ENCODE measurements at regions not wholly inside any gene's neighbourhood (a gene's known extent, or its start where the extent isn't known, plus 50 kb on each side); places are given as distances from the start of the nearest gene placed in this dataset.

DNA sequence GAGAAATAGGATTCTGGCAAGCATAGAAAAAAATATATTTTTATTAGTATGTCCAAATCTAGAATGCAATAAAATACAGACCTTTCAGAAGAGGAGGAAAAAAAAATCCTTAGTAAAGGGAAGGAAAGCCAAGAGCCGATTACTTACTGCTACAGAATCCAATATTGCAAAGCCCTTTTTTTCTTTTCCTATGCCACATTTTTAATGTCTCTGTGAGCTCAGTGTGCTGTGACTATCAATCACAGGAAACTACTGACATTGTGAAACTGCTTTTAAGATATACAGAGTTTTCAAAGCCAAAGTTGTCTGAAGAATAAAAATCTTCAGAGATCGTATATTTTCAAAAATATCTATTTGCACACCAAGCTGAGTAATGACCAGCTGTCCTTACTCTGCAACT, 120.4 kb downstream of the CHD9NB start:
- ChIA-PET POLR2A (no interaction called here), CTCF (interaction anchor here (1.4 kb wide), 1 partner anchor 20 kb away, joined by 6 read pairs; no protein-coding TSS in a partner anchor)
- 6% methylated on average over 2 of the region's 2 CpGs for WGBS (ENCODE audit: missing lambda C conversion rate)
- DNase-seq (ENCODE audit: low read depth in 1 of 2, low spot score in 1 of 2) (no peak), FAIRE-seq (no peak), ATAC-seq (no peak)
- TF ChIP-seq JUNB (IDR thresholded peaks at IDR 0.05) (no peak), POLR2AphosphoS2 (conservative IDR thresholded peaks at IDR 0.05; ENCODE audit: low read length) (no peak), MAZ (IDR thresholded peaks at IDR 0.05; ENCODE audit: borderline replicate concordance, low read depth, low read length) (no peak)
- TF ChIP-seq, protein P1, sequence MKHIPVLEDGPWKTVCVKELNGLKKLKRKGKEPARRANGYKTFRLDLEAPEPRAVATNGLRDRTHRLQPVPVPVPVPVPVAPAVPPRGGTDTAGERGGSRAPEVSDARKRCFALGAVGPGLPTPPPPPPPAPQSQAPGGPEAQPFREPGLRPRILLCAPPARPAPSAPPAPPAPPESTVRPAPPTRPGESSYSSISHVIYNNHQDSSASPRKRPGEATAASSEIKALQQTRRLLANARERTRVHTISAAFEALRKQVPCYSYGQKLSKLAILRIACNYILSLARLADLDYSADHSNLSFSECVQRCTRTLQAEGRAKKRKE (CRISPR knock-in tag; IDR thresholded peaks at IDR 0.05; ENCODE audit: low read depth): no peak
- TF ChIP-seq, protein P2, sequence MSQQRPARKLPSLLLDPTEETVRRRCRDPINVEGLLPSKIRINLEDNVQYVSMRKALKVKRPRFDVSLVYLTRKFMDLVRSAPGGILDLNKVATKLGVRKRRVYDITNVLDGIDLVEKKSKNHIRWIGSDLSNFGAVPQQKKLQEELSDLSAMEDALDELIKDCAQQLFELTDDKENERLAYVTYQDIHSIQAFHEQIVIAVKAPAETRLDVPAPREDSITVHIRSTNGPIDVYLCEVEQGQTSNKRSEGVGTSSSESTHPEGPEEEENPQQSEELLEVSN (IDR thresholded peaks at IDR 0.05; ENCODE audit: borderline replicate concordance, low read depth): no peak
- H3K4me3 ChIP-seq: no peak overlapping the region
- H3K9me3 ChIP-seq: no peaks in the 10 kb centered on the region
- H3K27ac ChIP-seq: no peak overlapping the region
- H3K4me1 ChIP-seq: no peaks in the 10 kb centered on the region
- H3K4me2 ChIP-seq: no peak overlapping the region

DNA sequence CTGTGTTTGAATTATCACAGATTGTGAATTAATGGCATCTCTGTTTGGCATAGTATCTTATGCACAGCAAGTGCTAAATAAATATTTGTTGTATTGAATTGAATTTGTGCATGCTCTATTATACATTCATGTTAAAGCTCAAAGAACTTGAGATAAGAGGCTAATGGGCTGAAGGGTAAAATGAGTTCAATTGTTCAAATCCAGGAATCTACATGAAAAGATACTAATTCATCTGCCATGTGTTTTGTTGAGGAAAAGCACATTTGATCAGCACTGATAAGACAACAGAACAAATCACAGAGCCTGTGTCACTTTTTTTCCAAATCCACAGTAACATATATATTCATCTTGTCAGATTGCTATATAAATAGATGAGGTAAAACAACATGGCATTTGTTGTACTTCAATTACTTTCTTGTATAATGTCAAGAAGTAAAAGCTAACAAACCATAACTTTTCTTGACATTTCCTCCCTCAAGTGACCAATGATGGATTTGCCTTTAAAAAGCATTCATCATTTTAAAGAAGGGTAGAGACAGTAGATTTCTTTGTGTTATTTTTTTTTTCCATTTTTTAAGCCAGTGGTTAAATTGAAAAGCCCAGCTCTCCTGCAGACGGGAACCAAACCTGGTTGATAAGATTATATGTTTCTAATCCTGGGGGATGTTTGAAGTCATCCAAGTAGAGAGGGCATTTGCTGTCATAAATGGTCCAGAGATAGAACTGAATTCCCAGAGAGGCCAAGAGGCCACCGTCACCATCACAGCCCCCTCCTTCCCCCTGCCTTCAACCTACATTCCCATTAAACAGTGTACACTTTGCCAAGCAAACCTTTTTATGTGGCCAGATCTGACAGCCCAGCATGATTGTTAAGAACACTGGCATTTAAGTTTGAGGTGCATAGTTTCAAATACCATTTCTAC, 123.0 kb downstream of the CHD9NB start:
- Histone ChIP-seq H3K4me3 (no peak overlapping the region), H3K27ac (no peak overlapping the region), H3K9me3 (no peaks in the 10 kb centered on the region), H3K4me1 (no peaks in the 10 kb centered on the region), H3K4me2 (no peak overlapping the region)
- ATAC-seq (no peak), FAIRE-seq (no peak), DNase-seq (ENCODE audit: low read depth in 1 of 2, low spot score in 1 of 2) (no peak)
- POLR2A ChIA-PET: no interaction called here
- TF ChIP-seq, protein P3, sequence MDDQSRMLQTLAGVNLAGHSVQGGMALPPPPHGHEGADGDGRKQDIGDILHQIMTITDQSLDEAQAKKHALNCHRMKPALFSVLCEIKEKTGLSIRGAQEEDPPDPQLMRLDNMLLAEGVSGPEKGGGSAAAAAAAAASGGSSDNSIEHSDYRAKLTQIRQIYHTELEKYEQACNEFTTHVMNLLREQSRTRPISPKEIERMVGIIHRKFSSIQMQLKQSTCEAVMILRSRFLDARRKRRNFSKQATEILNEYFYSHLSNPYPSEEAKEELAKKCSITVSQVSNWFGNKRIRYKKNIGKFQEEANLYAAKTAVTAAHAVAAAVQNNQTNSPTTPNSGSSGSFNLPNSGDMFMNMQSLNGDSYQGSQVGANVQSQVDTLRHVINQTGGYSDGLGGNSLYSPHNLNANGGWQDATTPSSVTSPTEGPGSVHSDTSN (IDR thresholded peaks at IDR 0.05): no peak
- CTCF ChIA-PET: interaction anchor here (0.6 to 1.6 kb wide), 2 partner anchors 15 to 976 kb away, joined by 3 read pairs; no protein-coding TSS in a partner anchor
- WGBS (ENCODE audit: missing lambda C conversion rate): 1% methylated on average over 2 of the region's 2 CpGs

DNA sequence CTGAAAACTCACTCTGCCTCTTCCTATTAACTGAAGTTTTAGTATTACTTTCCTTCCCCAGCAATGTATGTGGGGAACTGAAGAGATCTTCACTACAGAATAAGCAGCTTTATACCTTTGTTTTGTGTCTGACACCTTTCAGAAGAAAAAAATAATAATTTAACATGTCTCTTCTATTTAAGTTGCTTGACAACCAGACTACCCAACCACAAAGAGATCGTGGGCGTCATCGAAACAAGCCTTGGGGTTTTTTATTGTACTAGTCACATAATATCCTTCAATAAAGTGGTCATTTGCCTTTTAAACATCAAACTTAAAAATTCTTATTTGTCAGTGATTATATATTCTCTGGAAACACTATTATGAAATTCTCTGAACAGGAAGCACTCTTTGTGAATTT, 123.7 kb downstream of the CHD9NB start:
- no peak for DNase-seq (ENCODE audit: low read depth in 1 of 2, low spot score in 1 of 2)
- TF ChIP-seq EHF (CRISPR knock-in tag; IDR thresholded peaks at IDR 0.05) (no peak), PHF8 (IDR thresholded peaks at IDR 0.05; ENCODE audit: borderline replicate concordance, low read depth) (no peak), NR3C1 (IDR thresholded peaks at IDR 0.05) (no peak), FOSB (CRISPR knock-in tag; IDR thresholded peaks at IDR 0.05) (no peak), CBX8 (IDR thresholded peaks at IDR 0.05) (no peak), ESRRA (IDR thresholded peaks at IDR 0.05; ENCODE audit: borderline replicate concordance, low read length) (no peak), FOXS1 (CRISPR knock-in tag; IDR thresholded peaks at IDR 0.05) (no peak), POLR2A (IDR thresholded peaks at IDR 0.05; ENCODE audit: low read length) (no peak), CEBPB (IDR thresholded peaks at IDR 0.05) (no peak)
- TF ChIP-seq, protein P4, sequence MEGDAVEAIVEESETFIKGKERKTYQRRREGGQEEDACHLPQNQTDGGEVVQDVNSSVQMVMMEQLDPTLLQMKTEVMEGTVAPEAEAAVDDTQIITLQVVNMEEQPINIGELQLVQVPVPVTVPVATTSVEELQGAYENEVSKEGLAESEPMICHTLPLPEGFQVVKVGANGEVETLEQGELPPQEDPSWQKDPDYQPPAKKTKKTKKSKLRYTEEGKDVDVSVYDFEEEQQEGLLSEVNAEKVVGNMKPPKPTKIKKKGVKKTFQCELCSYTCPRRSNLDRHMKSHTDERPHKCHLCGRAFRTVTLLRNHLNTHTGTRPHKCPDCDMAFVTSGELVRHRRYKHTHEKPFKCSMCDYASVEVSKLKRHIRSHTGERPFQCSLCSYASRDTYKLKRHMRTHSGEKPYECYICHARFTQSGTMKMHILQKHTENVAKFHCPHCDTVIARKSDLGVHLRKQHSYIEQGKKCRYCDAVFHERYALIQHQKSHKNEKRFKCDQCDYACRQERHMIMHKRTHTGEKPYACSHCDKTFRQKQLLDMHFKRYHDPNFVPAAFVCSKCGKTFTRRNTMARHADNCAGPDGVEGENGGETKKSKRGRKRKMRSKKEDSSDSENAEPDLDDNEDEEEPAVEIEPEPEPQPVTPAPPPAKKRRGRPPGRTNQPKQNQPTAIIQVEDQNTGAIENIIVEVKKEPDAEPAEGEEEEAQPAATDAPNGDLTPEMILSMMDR (IDR thresholded peaks at IDR 0.05): no peak
- TF ChIP-seq, protein P5, sequence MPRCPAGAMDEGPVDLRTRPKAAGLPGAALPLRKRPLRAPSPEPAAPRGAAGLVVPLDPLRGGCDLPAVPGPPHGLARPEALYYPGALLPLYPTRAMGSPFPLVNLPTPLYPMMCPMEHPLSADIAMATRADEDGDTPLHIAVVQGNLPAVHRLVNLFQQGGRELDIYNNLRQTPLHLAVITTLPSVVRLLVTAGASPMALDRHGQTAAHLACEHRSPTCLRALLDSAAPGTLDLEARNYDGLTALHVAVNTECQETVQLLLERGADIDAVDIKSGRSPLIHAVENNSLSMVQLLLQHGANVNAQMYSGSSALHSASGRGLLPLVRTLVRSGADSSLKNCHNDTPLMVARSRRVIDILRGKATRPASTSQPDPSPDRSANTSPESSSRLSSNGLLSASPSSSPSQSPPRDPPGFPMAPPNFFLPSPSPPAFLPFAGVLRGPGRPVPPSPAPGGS (IDR thresholded peaks at IDR 0.05): no peak
- TF ChIP-seq, protein P3 (IDR thresholded peaks at IDR 0.05): no peak
- Histone ChIP-seq H3K27ac (no peak overlapping the region), H3K4me3 (no peak overlapping the region), H3K9me3 (no peaks in the 10 kb centered on the region), H3K4me2 (no peak overlapping the region), H3K4me1 (no peaks in the 10 kb centered on the region)
- POLR2A ChIA-PET: no interaction called here
- ATAC-seq: no peak
- CTCF ChIA-PET: no interaction called here
- no peak for FAIRE-seq
- WGBS (ENCODE audit: missing lambda C conversion rate): 2% methylated on average over 3 of the region's 3 CpGs

Data from A549 (cell line).